AG04450 (cell line): ENCODE measurements at regions not wholly inside any gene's neighbourhood (a gene's known extent, or its start where the extent isn't known, plus 50 kb on each side); places are given as distances from the start of the nearest gene placed in this dataset.
"Not testable (repeated sequence)": the region's sequence is repeated elsewhere in the genome, so short reads cannot be mapped to it uniquely, and the experiment has no call there.

Source experiments
- CTCF ChIA-PET: fragments of 300-600, 350-600 bp; formaldehyde crosslinking; extraction: SDS; loops from one replicate; lab custom pipeline; 2022; ENCODE audit warnings: antibody characterized with exemption, inconsistent platforms; lab: Charles Lee
- POLR2A ChIA-PET: fragments of 350-600 bp; formaldehyde crosslinking; extraction: SDS; loops from one replicate; lab custom pipeline; 2021; ENCODE audit warnings: antibody characterized with exemption, inconsistent platforms; lab: Yijun Ruan, JAX
- DNase-seq: peaks from one replicate; pipeline ENCODE4 v3.0.0-alpha.2; 2011; ENCODE audit warnings: low read depth, low spot score
- H3K27ac ChIP-seq: one replicate; pipeline ENCODE4 v1.5.1; 2012; ENCODE audit warnings: low read depth, low read length, control low read depth
- H3K27me3 ChIP-seq: one replicate; pipeline ENCODE4 v1.6.0; 2012; ENCODE audit warnings: low read length; ENCODE audit not compliant: control insufficient read depth, insufficient read depth
- H3K4me3 ChIP-seq: 2 replicates; pipeline ENCODE4 v1.5.1; 2011; ENCODE audit warnings: mild to moderate bottlenecking, low read depth, low read length, control low read depth
- H3K9me3 ChIP-seq: 2 replicates; pipeline ENCODE4 v1.5.1; 2012; ENCODE audit warnings: low read length; ENCODE audit not compliant: control insufficient read depth, insufficient read depth
- TF ChIP-seq, protein P1 (sequence below): IDR thresholded peaks from 2 replicates; pipeline ENCODE4 v1.5.1; 2011; ENCODE audit warnings: low read depth, low read length, control low read depth, inconsistent platforms

DNA sequence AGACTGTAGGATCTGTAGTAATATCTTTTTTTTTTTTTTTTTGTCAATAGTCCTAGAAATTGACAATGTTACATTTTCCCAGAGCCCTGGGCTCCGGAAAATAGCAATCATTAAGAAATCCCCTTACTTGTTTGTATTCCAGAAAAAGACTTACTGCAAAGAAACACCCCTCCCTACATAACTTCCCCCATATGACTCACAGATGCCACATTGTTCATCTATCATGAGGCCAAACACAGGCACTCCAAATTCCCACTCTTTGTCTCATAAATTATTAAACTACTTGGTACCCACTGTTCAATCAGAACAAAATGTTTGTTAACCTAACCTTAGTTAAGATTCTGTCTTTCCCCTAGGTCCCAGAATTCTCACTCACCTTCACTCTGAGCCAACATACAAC lies 53.5 kb downstream of the TEX51 start:
- POLR2A ChIA-PET = no interaction called here
- TF ChIP-seq, protein P1, sequence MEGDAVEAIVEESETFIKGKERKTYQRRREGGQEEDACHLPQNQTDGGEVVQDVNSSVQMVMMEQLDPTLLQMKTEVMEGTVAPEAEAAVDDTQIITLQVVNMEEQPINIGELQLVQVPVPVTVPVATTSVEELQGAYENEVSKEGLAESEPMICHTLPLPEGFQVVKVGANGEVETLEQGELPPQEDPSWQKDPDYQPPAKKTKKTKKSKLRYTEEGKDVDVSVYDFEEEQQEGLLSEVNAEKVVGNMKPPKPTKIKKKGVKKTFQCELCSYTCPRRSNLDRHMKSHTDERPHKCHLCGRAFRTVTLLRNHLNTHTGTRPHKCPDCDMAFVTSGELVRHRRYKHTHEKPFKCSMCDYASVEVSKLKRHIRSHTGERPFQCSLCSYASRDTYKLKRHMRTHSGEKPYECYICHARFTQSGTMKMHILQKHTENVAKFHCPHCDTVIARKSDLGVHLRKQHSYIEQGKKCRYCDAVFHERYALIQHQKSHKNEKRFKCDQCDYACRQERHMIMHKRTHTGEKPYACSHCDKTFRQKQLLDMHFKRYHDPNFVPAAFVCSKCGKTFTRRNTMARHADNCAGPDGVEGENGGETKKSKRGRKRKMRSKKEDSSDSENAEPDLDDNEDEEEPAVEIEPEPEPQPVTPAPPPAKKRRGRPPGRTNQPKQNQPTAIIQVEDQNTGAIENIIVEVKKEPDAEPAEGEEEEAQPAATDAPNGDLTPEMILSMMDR = no peak
- no peaks in the 10 kb centered on the region for H3K9me3 ChIP-seq
- H3K27me3 ChIP-seq = no peaks in the 10 kb centered on the region
- H3K4me3 ChIP-seq = no peak overlapping the region
- CTCF ChIA-PET = no interaction called here
- H3K27ac ChIP-seq = no peak overlapping the region
- DNase-seq = no peak

- ChIA-PET CTCF (no interaction called here), POLR2A (no interaction called here)
- TF ChIP-seq, protein P1 = no peak
These were observed 54.8 kb downstream of the TEX51 start for GRCh38 chr2:126953483-126953882.

GRCh38 chr2:126954831-126955230 lies 56.1 kb downstream of the TEX51 start:
- no peaks in the 10 kb centered on the region for H3K9me3 ChIP-seq
- ChIA-PET CTCF (interaction anchor here (1.2 kb wide), 1 partner anchor 17 kb away, joined by 4 read pairs; no protein-coding TSS in a partner anchor), POLR2A (no interaction called here)

More at GRCh38 chr2:126953483-126953882, 54.8 kb downstream of the TEX51 start:
- H3K27me3 ChIP-seq = no peaks in the 10 kb centered on the region
- no peak overlapping the region for H3K4me3 ChIP-seq
- H3K9me3 ChIP-seq = no peaks in the 10 kb centered on the region
- H3K27ac ChIP-seq = no peak overlapping the region
- DNase-seq = no peak

DNA sequence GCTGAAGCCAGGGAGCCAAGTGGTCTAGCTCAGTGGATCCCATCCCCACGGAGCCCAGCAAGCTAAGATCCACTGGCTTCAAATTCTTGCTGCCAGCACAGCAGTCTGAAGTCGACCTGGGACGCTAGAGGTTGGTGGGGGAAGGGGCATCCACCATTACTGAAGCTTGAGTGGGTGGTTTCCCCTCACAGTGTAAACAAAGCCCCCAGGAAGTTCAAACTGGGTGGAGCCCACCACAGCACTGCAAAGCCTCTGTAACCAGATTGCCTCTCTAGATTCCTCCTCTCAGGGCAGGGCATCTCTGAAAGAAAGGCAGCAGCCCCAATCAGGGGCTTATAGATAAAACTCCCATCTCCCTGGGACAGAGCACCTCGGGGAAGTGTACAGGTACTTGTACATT lies 58.1 kb downstream of the TEX51 start:
- H3K27me3 ChIP-seq, DNase-seq, H3K27ac ChIP-seq, POLR2A ChIA-PET, H3K4me3 ChIP-seq, H3K9me3 ChIP-seq: not testable (repeated sequence)
- CTCF ChIA-PET = interaction anchor here (2.0 kb wide), 1 partner anchor 15 kb away, joined by 17 read pairs; no protein-coding TSS in a partner anchor

More at GRCh38 chr2:126954831-126955230, 56.1 kb downstream of the TEX51 start:
- no peak for DNase-seq
- Histone ChIP-seq H3K27me3 (no peaks in the 10 kb centered on the region), H3K27ac (no peak overlapping the region), H3K4me3 (no peak overlapping the region)
- TF ChIP-seq, protein P1 = no peak

DNA sequence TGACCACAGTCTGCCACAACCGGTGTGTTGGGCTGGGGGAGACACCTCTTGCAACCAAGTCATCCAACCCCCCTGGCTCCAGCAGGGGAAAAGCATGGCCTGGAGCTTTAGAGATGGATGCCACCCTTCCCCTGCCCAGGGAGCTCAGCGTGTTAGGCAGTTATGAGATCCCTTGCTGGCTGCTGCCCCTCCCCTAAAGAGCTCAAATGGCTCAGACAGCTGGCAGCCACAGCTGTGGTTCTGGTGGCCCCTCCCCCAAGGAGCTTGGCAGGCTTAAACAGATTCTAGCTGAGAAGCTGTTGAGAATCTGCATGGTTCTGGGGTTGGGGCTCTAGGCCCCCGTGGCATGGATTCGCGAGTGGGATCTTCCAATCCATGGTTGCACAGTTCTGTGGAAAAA lies 64.7 kb downstream of the TEX51 start:
- Histone ChIP-seq H3K4me3 (no peak overlapping the region), H3K27me3 (no peaks in the 10 kb centered on the region), H3K9me3 (no peaks in the 10 kb centered on the region), H3K27ac (no peak overlapping the region)
- TF ChIP-seq, protein P1 = no peak
- no peak for DNase-seq
- POLR2A ChIA-PET = no interaction called here
- CTCF ChIA-PET = interaction anchor here (1.4 kb wide), 1 partner anchor 9 kb away, joined by 5 read pairs; no protein-coding TSS in a partner anchor

GRCh38 chr2:126966601-126967000 lies 67.9 kb downstream of the TEX51 start:
- Histone ChIP-seq H3K27ac (no peak overlapping the region), H3K9me3 (peaks cover 5% of the 10 kb centered on the region; the same call in 1 of the 2 replicates), H3K27me3 (peaks cover 9% of the 10 kb centered on the region), H3K4me3 (no peak overlapping the region)
- TF ChIP-seq, protein P1 = no peak
- POLR2A ChIA-PET = interaction anchor here (0.7 kb wide), 1 partner anchor 220 kb away, joined by 3 read pairs; no protein-coding TSS in a partner anchor
- DNase-seq = no peak
- CTCF ChIA-PET = no interaction called here
